ENCODE measurements at regions not wholly inside any gene's neighbourhood (a gene's known extent, or its start where the extent isn't known, plus 50 kb on each side); places are given as distances from the start of the nearest gene placed in this dataset.
"Not testable (repeated sequence)": the region's sequence is repeated elsewhere in the genome, so short reads cannot be mapped to it uniquely, and the experiment has no call there.

GRCh38 chr12:9510392-9511011, 97.2 kb downstream of the KLRB1 start:
- TF ChIP-seq HDAC2 (CRISPR knock-in tag; IDR thresholded peaks at IDR 0.05); ZNF282 (IDR thresholded peaks at IDR 0.05; ENCODE audit: partially characterized antibody); CTCF (CRISPR knock-in tag; IDR thresholded peaks at IDR 0.05); NFATC3 (CRISPR knock-in tag; IDR thresholded peaks at IDR 0.05); FOXK2 (IDR thresholded peaks at IDR 0.05); TEAD2 (CRISPR knock-in tag; IDR thresholded peaks at IDR 0.05): not testable (repeated sequence)
